Naive thymus-derived CD4-positive, alpha-beta T cell (primary cell): ENCODE measurements at regions not wholly inside any gene's neighbourhood (a gene's known extent, or its start where the extent isn't known, plus 50 kb on each side); places are given as distances from the start of the nearest gene placed in this dataset.

ENCODE experiments used
- ATAC-seq: fragments of 150-1000 bp; cut with Tn5 transposase; 2 replicates; pipeline ENCODE4 v1.10.0; 2021; ENCODE audit warnings: mild to moderate bottlenecking, moderate library complexity
- CTCF ChIA-PET: fragments of 350-600 bp; sonication (Branson Sonifier 250); formaldehyde crosslinking; loops from one replicate; lab custom pipeline; 2021; ENCODE audit warnings: antibody characterized with exemption; lab: Charles Lee
- POLR2A ChIA-PET: fragments of 350-600 bp; sonication (Branson Sonifier 250); formaldehyde crosslinking; loops from one replicate; lab custom pipeline; 2021; ENCODE audit warnings: antibody characterized with exemption, inconsistent platforms; lab: Charles Lee
- DNase-seq, 9 donors: peaks; one replicate each; pipeline versions ENCODE4 v3.0.0 to v3.0.0-alpha.2; 2020 to 2022; ENCODE audit warnings: mixed read lengths in 1 of 9
- H3K27ac ChIP-seq: one replicate; pipeline ENCODE4 v1.7.0; 2013; ENCODE audit warnings: mild to moderate bottlenecking, low read depth, low read length, moderate library complexity
- H3K27me3 ChIP-seq, 2 donors: one replicate each; pipeline ENCODE4 v1.7.0; 2013; ENCODE audit warnings: low read length in 2 of 2, mild to moderate bottlenecking in 2 of 2, moderate library complexity in 2 of 2; ENCODE audit not compliant: control insufficient read depth in 2 of 2, insufficient read depth in 2 of 2
- H3K36me3 ChIP-seq, 3 experiments: 1 replicate in 2 of 3; 2 replicates in 1 of 3; pipeline ENCODE4 v1.7.0; 2013; ENCODE audit warnings: low read length in 3 of 3, mild to moderate bottlenecking in 3 of 3, moderate library complexity in 1 of 3; ENCODE audit not compliant: insufficient read depth in 3 of 3, control insufficient read depth in 2 of 3
- H3K4me1 ChIP-seq, 2 donors: one replicate each; pipeline ENCODE4 v1.7.0; 2013; ENCODE audit warnings: low read length in 2 of 2, mild to moderate bottlenecking in 2 of 2, moderate library complexity in 1 of 2; ENCODE audit not compliant: control insufficient read depth in 2 of 2, insufficient read depth in 2 of 2
- H3K4me3 ChIP-seq: 2 replicates; pipeline ENCODE4 v1.7.0; 2013; ENCODE audit warnings: mild to moderate bottlenecking, low read length
- H3K9me3 ChIP-seq, 3 experiments: 1 replicate in 2 of 3; 2 replicates in 1 of 3; pipeline ENCODE4 v1.7.0; 2013; ENCODE audit warnings: low read length in 3 of 3; ENCODE audit not compliant: control insufficient read depth in 2 of 3
- H3K27ac Mint-ChIP-seq, 9 donors: one replicate each; pipeline ENCODE4 v1.8.0; 2020 to 2022; ENCODE audit warnings: mixed read lengths in 9 of 9, mild to moderate bottlenecking in 8 of 9, moderate library complexity in 5 of 9, inconsistent platforms in 2 of 9
- H3K27me3 Mint-ChIP-seq, 5 donors: one replicate each; pipeline ENCODE4 v1.8.0; 2021 to 2022; ENCODE audit warnings: mixed read lengths in 5 of 5, mild to moderate bottlenecking in 1 of 5
- H3K36me3 Mint-ChIP-seq, 5 donors: one replicate each; pipeline ENCODE4 v1.8.0; 2020 to 2022; ENCODE audit warnings: mixed read lengths in 5 of 5, mild to moderate bottlenecking in 3 of 5, inconsistent platforms in 1 of 5
- H3K4me1 Mint-ChIP-seq, 7 donors: one replicate each; pipeline ENCODE4 v1.8.0; 2020 to 2022; ENCODE audit warnings: mixed read lengths in 7 of 7, mild to moderate bottlenecking in 3 of 7, inconsistent platforms in 1 of 7
- H3K4me3 Mint-ChIP-seq, 10 donors: one replicate each; pipeline ENCODE4 v1.8.0; 2020 to 2022; ENCODE audit warnings: mild to moderate bottlenecking in 10 of 10, mixed read lengths in 10 of 10, moderate library complexity in 6 of 10, inconsistent platforms in 2 of 10
- H3K9me3 Mint-ChIP-seq, 11 donors: one replicate each; pipeline ENCODE4 v1.8.0; 2020 to 2022; ENCODE audit warnings: mixed read lengths in 11 of 11, mild to moderate bottlenecking in 4 of 11, inconsistent platforms in 1 of 11, moderate library complexity in 1 of 11
- intact Hi-C, 2 donors: fragments of 100-400 bp; cut with micrococcal nuclease; formaldehyde crosslinking; loops; one replicate each; pipeline ENCODE4 v1.15.1; 2023

DNA sequence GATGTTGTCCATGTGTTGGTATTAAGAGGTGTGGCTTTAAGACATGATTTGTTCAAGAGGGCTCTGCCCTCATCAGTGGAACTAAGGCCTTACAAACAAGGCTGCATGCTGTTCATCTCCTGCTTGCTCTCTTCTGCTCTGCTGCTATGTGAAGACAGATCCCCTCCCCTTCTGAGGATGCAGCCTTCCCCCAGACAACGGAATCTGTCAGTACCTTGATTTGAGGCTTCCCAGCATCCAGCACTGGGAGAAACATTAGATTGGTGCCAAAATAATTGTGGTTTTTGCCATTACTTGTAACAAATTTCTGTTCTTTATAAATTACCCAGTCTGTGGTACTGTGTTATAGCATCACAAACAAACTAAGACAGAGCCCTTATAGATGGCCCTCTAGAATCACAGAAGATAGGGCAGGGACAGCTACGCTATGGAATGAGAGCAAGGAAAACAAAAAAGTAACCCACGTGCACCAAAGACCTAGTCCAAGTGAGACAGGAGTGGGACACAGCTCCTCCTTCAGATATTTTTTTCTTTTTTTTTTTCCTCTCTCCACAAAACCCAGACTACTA lies 151.5 kb upstream of the RXFP2 start:
- H3K4me1 Mint-ChIP-seq = no peaks in the 10 kb centered on the region
- ATAC-seq (no peak), DNase-seq (no peak)
- peaks cover 0 to 9% (median 0%) of the 10 kb centered on the region in 5 donors for H3K36me3 Mint-ChIP-seq
- no peaks in the 10 kb centered on the region for H3K9me3 ChIP-seq
- no peaks in the 10 kb centered on the region for H3K27me3 ChIP-seq
- POLR2A ChIA-PET = no interaction called here
- H3K27ac ChIP-seq = no peak overlapping the region
- CTCF ChIA-PET = no interaction called here
- no peaks in the 10 kb centered on the region for H3K36me3 ChIP-seq
- peaks cover 0 to 17% (median 8%) of the 10 kb centered on the region in 5 donors for H3K27me3 Mint-ChIP-seq
- no peak overlapping the region for H3K4me3 Mint-ChIP-seq
- no peak overlapping the region for H3K27ac Mint-ChIP-seq
- H3K4me3 ChIP-seq = no peak overlapping the region
- intact Hi-C loops = no loop called here
- no peaks in the 10 kb centered on the region for H3K4me1 ChIP-seq
- peaks cover 0 to 16% (median 5%) of the 10 kb centered on the region in 11 donors for H3K9me3 Mint-ChIP-seq

GRCh38 chr13:31588316-31588715 lies 151.0 kb upstream of the RXFP2 start:
- Histone ChIP-seq H3K4me1 (no peaks in the 10 kb centered on the region), H3K36me3 (no peaks in the 10 kb centered on the region), H3K9me3 (no peaks in the 10 kb centered on the region), H3K27ac (no peak overlapping the region), H3K27me3 (no peaks in the 10 kb centered on the region), H3K4me3 (no peak overlapping the region)
- no peak overlapping the region for H3K27ac Mint-ChIP-seq
- ATAC-seq = no peak
- intact Hi-C loops = no loop called here
- H3K27me3 Mint-ChIP-seq = peaks cover 0 to 17% (median 8%) of the 10 kb centered on the region in 5 donors
- H3K36me3 Mint-ChIP-seq = peaks cover 0 to 9% (median 0%) of the 10 kb centered on the region in 5 donors
- peaks cover 1 to 17% (median 5%) of the 10 kb centered on the region in 11 donors for H3K9me3 Mint-ChIP-seq
- CTCF ChIA-PET = no interaction called here
- DNase-seq = no peak
- POLR2A ChIA-PET = no interaction called here
- no peak overlapping the region for H3K4me3 Mint-ChIP-seq
- no peaks in the 10 kb centered on the region for H3K4me1 Mint-ChIP-seq

DNA sequence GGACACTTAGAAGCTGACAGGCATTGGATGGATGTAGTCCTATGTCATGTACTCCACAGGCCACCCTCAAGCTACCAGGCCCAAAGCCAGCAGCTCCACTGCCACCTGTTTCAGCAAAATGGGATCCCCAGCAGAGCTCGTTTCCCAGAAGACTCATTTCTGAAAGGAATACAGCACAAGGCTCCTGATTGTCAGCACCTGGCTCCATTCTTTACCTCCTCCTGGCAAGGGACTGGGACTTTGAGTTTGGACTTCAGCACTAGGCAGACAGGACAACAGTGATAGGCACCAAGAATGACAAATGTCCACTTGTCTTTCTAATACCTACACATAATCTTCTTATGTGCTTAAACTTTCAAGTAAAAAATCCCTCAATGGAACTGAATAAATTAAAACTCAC lies 150.4 kb upstream of the RXFP2 start:
- Mint-ChIP-seq H3K27ac (no peak overlapping the region), H3K4me3 (no peak overlapping the region), H3K27me3 (peaks cover 0 to 17% (median 8%) of the 10 kb centered on the region in 5 donors), H3K36me3 (peaks cover 0 to 9% (median 0%) of the 10 kb centered on the region in 5 donors), H3K9me3 (peaks cover 1 to 22% (median 5%) of the 10 kb centered on the region in 11 donors), H3K4me1 (no peaks in the 10 kb centered on the region)
- Histone ChIP-seq H3K4me3 (no peak overlapping the region), H3K27me3 (no peaks in the 10 kb centered on the region), H3K36me3 (no peaks in the 10 kb centered on the region), H3K4me1 (no peaks in the 10 kb centered on the region), H3K9me3 (no peaks in the 10 kb centered on the region), H3K27ac (no peak overlapping the region)
- CTCF ChIA-PET = no interaction called here
- ATAC-seq = no peak
- intact Hi-C loops = no loop called here
- POLR2A ChIA-PET = no interaction called here
- no peak for DNase-seq

GRCh38 chr13:31591642-31592233 lies 147.6 kb upstream of the RXFP2 start:
- Mint-ChIP-seq H3K4me3 (no peak overlapping the region), H3K27me3 (peaks cover 0 to 8% (median 0%) of the 10 kb centered on the region in 5 donors), H3K9me3 (peaks cover 0 to 11% (median 2%) of the 10 kb centered on the region in 11 donors), H3K4me1 (no peaks in the 10 kb centered on the region), H3K27ac (no peak overlapping the region), H3K36me3 (no peaks in the 10 kb centered on the region)
- no peaks in the 10 kb centered on the region for H3K27me3 ChIP-seq
- H3K9me3 ChIP-seq = no peaks in the 10 kb centered on the region
- H3K36me3 ChIP-seq = no peaks in the 10 kb centered on the region
- H3K4me1 ChIP-seq = no peaks in the 10 kb centered on the region
- POLR2A ChIA-PET = no interaction called here
- intact Hi-C loops = no loop called here
- CTCF ChIA-PET = no interaction called here
- H3K4me3 ChIP-seq = no peak overlapping the region
- no peak for ATAC-seq
- no peak for DNase-seq
- no peak overlapping the region for H3K27ac ChIP-seq

DNA sequence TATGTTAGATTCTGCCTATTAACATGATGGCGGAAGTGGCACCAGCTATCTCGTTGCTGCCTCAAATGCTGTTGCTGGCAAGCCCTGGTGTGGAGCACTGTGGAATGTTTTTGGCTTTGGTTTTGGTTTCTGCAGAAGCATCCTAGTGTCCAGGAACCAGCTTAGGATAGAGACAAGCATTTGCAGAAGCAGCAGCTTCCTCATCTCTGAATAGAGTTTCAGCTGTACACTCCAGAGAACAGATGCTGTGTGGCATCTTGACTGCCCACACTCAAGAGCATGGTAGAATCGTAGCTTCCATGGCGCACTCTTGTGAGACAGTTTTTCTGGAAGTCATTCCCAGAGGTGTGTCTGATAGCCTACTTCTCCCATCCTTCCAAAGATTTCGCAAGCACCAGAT lies 145.3 kb upstream of the RXFP2 start:
- Mint-ChIP-seq H3K4me3 (no peak overlapping the region), H3K4me1 (no peaks in the 10 kb centered on the region), H3K27ac (no peak overlapping the region), H3K9me3 (peaks cover 0 to 11% (median 2%) of the 10 kb centered on the region in 11 donors), H3K36me3 (no peaks in the 10 kb centered on the region), H3K27me3 (peaks cover 0 to 5% (median 0%) of the 10 kb centered on the region in 5 donors)
- ChIA-PET POLR2A (no interaction called here), CTCF (no interaction called here)
- no peak for DNase-seq
- H3K9me3 ChIP-seq = no peaks in the 10 kb centered on the region
- H3K4me3 ChIP-seq = no peak overlapping the region
- H3K27ac ChIP-seq = no peak overlapping the region
- no peaks in the 10 kb centered on the region for H3K36me3 ChIP-seq
- H3K4me1 ChIP-seq = no peaks in the 10 kb centered on the region
- no peaks in the 10 kb centered on the region for H3K27me3 ChIP-seq
- no peak for ATAC-seq
- intact Hi-C loops = no loop called here

GRCh38 chr13:31595563-31595962 lies 143.8 kb upstream of the RXFP2 start:
- Histone ChIP-seq H3K9me3 (no peaks in the 10 kb centered on the region), H3K4me1 (no peaks in the 10 kb centered on the region), H3K27ac (no peak overlapping the region), H3K27me3 (no peaks in the 10 kb centered on the region), H3K4me3 (no peak overlapping the region), H3K36me3 (no peaks in the 10 kb centered on the region)
- peaks cover 0 to 5% (median 0%) of the 10 kb centered on the region in 5 donors for H3K27me3 Mint-ChIP-seq
- ATAC-seq = no peak
- H3K9me3 Mint-ChIP-seq = peaks cover 0 to 11% (median 2%) of the 10 kb centered on the region in 11 donors
- ChIA-PET CTCF (no interaction called here), POLR2A (no interaction called here)
- H3K4me3 Mint-ChIP-seq = no peak overlapping the region
- DNase-seq = no peak
- no peaks in the 10 kb centered on the region for H3K4me1 Mint-ChIP-seq
- intact Hi-C loops = no loop called here
- no peaks in the 10 kb centered on the region for H3K36me3 Mint-ChIP-seq
- no peak overlapping the region for H3K27ac Mint-ChIP-seq

- Mint-ChIP-seq H3K27ac (no peak overlapping the region), H3K36me3 (no peaks in the 10 kb centered on the region), H3K4me1 (no peaks in the 10 kb centered on the region), H3K4me3 (no peak overlapping the region), H3K27me3 (peaks cover 0 to 5% (median 4%) of the 10 kb centered on the region in 5 donors), H3K9me3 (peaks cover 0 to 2% (median 0%) of the 10 kb centered on the region in 11 donors)
- intact Hi-C loops = no loop called here
- Histone ChIP-seq H3K4me3 (no peak overlapping the region), H3K4me1 (no peaks in the 10 kb centered on the region), H3K27ac (no peak overlapping the region), H3K27me3 (no peaks in the 10 kb centered on the region), H3K36me3 (no peaks in the 10 kb centered on the region), H3K9me3 (no peaks in the 10 kb centered on the region)
- ATAC-seq (no peak), DNase-seq (no peak)
- ChIA-PET POLR2A (no interaction called here), CTCF (no interaction called here)
These were observed 140.3 kb upstream of the RXFP2 start for GRCh38 chr13:31598990-31599389.
